HEK293 (cell line): ENCODE measurements at regions not wholly inside any gene's neighbourhood (a gene's known extent, or its start where the extent isn't known, plus 50 kb on each side); places are given as distances from the start of the nearest gene placed in this dataset.
"Not testable (repeated sequence)": the region's sequence is repeated elsewhere in the genome, so short reads cannot be mapped to it uniquely, and the experiment has no call there.

Experiments used
- CTCF ChIP-seq: fragments of 450-650 bp; formaldehyde crosslinking; IDR thresholded peaks from 2 replicates; pipeline ENCODE4 v1.5.1; 2016; ENCODE audit warnings: missing biosample characterization, missing genetic modification characterization
- TRIM28 ChIP-seq: IDR thresholded peaks from 2 replicates; pipeline ENCODE4 v1.6.1; 2011; ENCODE audit warnings: low read length, control low read depth, borderline replicate concordance

DNA sequence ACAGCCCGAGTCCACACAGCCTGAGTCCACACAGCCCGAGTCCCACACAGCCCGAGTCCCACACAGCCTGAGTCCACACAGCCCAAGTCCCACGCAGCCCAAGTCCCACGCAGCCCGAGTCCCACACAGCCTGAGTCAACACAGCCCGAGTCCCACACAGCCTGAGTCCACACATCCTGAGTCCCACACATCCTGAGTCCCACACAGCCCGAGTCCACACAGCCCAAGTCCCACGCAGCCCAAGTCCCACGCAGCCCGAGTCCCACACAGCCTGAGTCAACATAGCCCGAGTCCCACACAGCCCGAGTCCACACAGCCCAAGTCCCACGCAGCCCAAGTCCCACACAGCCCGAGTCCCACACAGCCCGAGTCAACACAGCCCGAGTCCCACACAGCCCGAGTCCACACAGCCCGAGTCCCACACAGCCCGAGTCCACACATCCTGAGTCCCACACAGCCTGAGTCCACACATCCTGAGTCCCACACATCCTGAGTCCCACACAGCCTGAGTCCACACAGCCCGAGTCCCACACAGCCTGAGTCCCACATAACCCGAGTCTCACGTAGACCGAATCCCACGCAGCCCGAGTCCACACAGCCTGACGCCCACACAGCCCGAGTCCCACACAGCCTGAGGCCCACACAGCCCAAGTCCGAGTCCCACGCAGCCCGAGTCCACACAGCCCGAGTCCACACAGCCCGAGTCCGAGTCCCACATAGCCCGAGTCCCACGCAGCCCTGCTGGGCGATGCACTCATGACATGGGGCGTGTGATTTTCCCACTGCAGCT is 60.6 kb upstream of the SMOC2 start:
- not testable (repeated sequence) for TF ChIP-seq TRIM28; CTCF (tag by site-specific recombination)
